ENCODE measurements at regions not wholly inside any gene's neighbourhood (a gene's known extent, or its start where the extent isn't known, plus 50 kb on each side); places are given as distances from the start of the nearest gene placed in this dataset.

GRCh38 chr5:28780083-28780692 is 1741.8 kb upstream of the CDH9 start:
- ChIA-PET POLR2A (no interaction called here), CTCF (ENCODE audit: unreplicated experiment) (no interaction called here)
- intact Hi-C loops (cut with micrococcal nuclease; ENCODE audit: unreplicated experiment), result no loop called here
- Histone ChIP-seq H2AFZ (ENCODE audit: low read length) (no peak overlapping the region), H3K9me3 (ENCODE audit: low read length) (no peaks in the 10 kb centered on the region), H4K20me1 (ENCODE audit: insufficient read depth, low read length) (no peaks in the 10 kb centered on the region), H3K79me2 (ENCODE audit: insufficient read depth, low read depth, low read length) (no peaks in the 10 kb centered on the region), H3K27ac (ENCODE audit: low read depth, low read length, poor library complexity, severe bottlenecking) (no peak overlapping the region), H3K9me2 (ENCODE audit: insufficient read depth, low read length) (no peaks in the 10 kb centered on the region), H3K36me3 (ENCODE audit: insufficient read depth, low read length) (no peaks in the 10 kb centered on the region), H3K4me1 (ENCODE audit: insufficient read depth, low read length, poor library complexity, severe bottlenecking) (no peaks in the 10 kb centered on the region), H3K4me2 (ENCODE audit: low read length) (no peak overlapping the region), H3K4me3 (ENCODE audit: low read depth, low read length, poor library complexity, severe bottlenecking) (no peak overlapping the region)
- TF ChIP-seq EZH2phosphoT487 (IDR thresholded peaks at IDR 0.05; ENCODE audit: borderline replicate concordance, low read depth, low read length), result no peak
- TF ChIP-seq, protein P1, sequence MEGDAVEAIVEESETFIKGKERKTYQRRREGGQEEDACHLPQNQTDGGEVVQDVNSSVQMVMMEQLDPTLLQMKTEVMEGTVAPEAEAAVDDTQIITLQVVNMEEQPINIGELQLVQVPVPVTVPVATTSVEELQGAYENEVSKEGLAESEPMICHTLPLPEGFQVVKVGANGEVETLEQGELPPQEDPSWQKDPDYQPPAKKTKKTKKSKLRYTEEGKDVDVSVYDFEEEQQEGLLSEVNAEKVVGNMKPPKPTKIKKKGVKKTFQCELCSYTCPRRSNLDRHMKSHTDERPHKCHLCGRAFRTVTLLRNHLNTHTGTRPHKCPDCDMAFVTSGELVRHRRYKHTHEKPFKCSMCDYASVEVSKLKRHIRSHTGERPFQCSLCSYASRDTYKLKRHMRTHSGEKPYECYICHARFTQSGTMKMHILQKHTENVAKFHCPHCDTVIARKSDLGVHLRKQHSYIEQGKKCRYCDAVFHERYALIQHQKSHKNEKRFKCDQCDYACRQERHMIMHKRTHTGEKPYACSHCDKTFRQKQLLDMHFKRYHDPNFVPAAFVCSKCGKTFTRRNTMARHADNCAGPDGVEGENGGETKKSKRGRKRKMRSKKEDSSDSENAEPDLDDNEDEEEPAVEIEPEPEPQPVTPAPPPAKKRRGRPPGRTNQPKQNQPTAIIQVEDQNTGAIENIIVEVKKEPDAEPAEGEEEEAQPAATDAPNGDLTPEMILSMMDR (conservative IDR thresholded peaks at IDR 0.05; ENCODE audit: low read length), result no peak
- DNase-seq (ENCODE audit: low spot score), result no peak
- no TSS peak for BruUV-seq (replicated peaks)

GRCh38 chr5:28779161-28779754 is 1740.9 kb upstream of the CDH9 start:
- POLR2A ChIA-PET, result no interaction called here
- intact Hi-C loops (cut with micrococcal nuclease; ENCODE audit: unreplicated experiment), result no loop called here
- BruUV-seq (replicated peaks), result no TSS peak

GRCh38 chr5:28770307-28770706 is 1731.9 kb upstream of the CDH9 start:
- CTCF ChIA-PET (ENCODE audit: unreplicated experiment), result no interaction called here
- DNase-seq (ENCODE audit: low spot score), result no peak

More at GRCh38 chr5:28779161-28779754, 1740.9 kb upstream of the CDH9 start:
- H3K9me3 ChIP-seq (ENCODE audit: low read length), result no peaks in the 10 kb centered on the region
- no peak overlapping the region for H3K27ac ChIP-seq (ENCODE audit: low read depth, low read length, poor library complexity, severe bottlenecking)
- no peaks in the 10 kb centered on the region for H3K79me2 ChIP-seq (ENCODE audit: insufficient read depth, low read depth, low read length)
- no peak overlapping the region for H3K4me3 ChIP-seq (ENCODE audit: low read depth, low read length, poor library complexity, severe bottlenecking)
- CTCF ChIA-PET (ENCODE audit: unreplicated experiment), result no interaction called here
- H4K20me1 ChIP-seq (ENCODE audit: insufficient read depth, low read length), result no peaks in the 10 kb centered on the region
- DNase-seq (ENCODE audit: low spot score), result no peak
- H3K4me1 ChIP-seq (ENCODE audit: insufficient read depth, low read length, poor library complexity, severe bottlenecking), result no peaks in the 10 kb centered on the region
- no peaks in the 10 kb centered on the region for H3K36me3 ChIP-seq (ENCODE audit: insufficient read depth, low read length)
- H2AFZ ChIP-seq (ENCODE audit: low read length), result no peak overlapping the region
- no peak overlapping the region for H3K4me2 ChIP-seq (ENCODE audit: low read length)
- no peaks in the 10 kb centered on the region for H3K9me2 ChIP-seq (ENCODE audit: insufficient read depth, low read length)
- TF ChIP-seq, protein P1 (conservative IDR thresholded peaks at IDR 0.05; ENCODE audit: low read length), result no peak
- no peak for TF ChIP-seq EZH2phosphoT487 (IDR thresholded peaks at IDR 0.05; ENCODE audit: borderline replicate concordance, low read depth, low read length)

More at GRCh38 chr5:28770307-28770706, 1731.9 kb upstream of the CDH9 start:
- Histone ChIP-seq H3K79me2 (ENCODE audit: insufficient read depth, low read depth, low read length) (no peaks in the 10 kb centered on the region), H2AFZ (ENCODE audit: low read length) (no peak overlapping the region), H3K27ac (ENCODE audit: low read depth, low read length, poor library complexity, severe bottlenecking) (no peak overlapping the region), H4K20me1 (ENCODE audit: insufficient read depth, low read length) (no peaks in the 10 kb centered on the region), H3K36me3 (ENCODE audit: insufficient read depth, low read length) (no peaks in the 10 kb centered on the region), H3K4me2 (ENCODE audit: low read length) (no peak overlapping the region), H3K4me3 (ENCODE audit: low read depth, low read length, poor library complexity, severe bottlenecking) (no peak overlapping the region), H3K4me1 (ENCODE audit: insufficient read depth, low read length, poor library complexity, severe bottlenecking) (no peaks in the 10 kb centered on the region), H3K9me3 (ENCODE audit: low read length) (no peaks in the 10 kb centered on the region), H3K9me2 (ENCODE audit: insufficient read depth, low read length) (no peaks in the 10 kb centered on the region)
- TF ChIP-seq, protein P1 (conservative IDR thresholded peaks at IDR 0.05; ENCODE audit: low read length), result no peak
- no peak for TF ChIP-seq EZH2phosphoT487 (IDR thresholded peaks at IDR 0.05; ENCODE audit: borderline replicate concordance, low read depth, low read length)
- BruUV-seq (replicated peaks), result no TSS peak
- intact Hi-C loops (cut with micrococcal nuclease; ENCODE audit: unreplicated experiment), result no loop called here
- POLR2A ChIA-PET, result no interaction called here

All from OCI-LY7 (cell line).